Activated effector memory CD4-positive, alpha-beta T cell treated with Interleukin-2 at 50 U/mL for 16 hours (primary cell): ENCODE measurements at regions not wholly inside any gene's neighbourhood (a gene's known extent, or its start where the extent isn't known, plus 50 kb on each side); places are given as distances from the start of the nearest gene placed in this dataset.
"Not testable (repeated sequence)": the region's sequence is repeated elsewhere in the genome, so short reads cannot be mapped to it uniquely, and the experiment has no call there.

Experiments used
- DNase-seq: peaks from one replicate; pipeline ENCODE4 v3.0.0-alpha.2; 2020

DNA sequence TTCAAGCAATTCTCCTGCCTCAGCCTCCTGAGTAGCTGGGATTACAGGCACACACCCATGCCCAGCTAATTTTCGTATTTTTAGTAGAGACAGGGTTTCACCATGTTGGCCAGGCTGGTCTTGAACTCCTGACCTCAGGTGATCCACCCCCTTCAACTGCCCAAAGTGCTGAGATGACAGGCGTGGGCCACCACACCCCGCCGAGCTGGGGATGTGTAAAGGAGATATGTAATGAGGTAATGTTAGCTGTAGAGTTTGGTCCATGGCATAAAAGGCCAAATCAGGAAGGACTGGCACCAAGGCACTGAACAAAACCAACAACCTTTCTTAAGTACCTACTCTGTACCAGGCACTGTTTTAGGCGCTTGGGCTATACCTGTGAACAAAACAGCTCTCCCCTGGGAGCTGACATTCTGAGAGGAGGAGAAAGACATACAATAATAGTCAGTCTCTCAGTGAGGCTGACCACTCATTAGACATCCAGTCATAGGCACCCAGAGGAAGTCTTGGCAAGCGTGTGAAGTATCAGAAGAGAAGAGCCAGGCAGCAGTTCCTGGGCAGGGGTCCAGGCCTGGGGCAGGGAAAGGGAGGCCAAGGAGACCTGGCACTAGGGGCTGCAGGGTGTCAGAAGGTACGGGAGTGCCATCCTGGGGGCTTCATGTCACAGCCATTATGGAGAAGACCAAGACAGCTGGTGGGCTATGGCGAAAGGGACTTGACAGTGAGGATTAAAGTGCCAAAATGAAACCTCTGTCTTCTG is 164.8 kb upstream of the DTNBP1 start:
- no peak for DNase-seq

DNA sequence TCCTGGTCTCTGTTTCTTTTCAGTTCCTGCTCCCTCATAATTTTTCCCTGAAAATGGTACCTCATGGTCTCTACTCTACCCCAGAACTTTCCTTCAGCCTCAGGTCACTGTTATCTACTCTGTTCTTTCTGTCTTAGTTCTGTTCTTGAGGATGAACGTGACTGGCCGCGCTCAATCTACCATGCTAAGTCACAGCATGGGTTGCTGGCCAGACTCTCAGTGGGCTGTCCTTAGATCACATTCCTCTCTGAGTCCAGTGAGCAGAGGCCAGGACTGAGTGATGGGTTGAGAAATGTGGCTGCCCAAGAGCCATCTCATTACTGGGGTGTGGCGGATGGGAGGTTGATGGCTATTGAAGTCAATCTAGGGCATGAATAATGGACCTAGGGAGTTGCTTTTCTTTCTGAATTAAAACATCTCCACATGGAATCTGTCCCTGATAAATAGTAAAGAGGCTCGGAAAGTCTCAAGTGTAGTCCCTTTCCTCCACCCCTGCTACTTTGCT is 164.0 kb upstream of the DTNBP1 start:
- no peak for DNase-seq

DNA sequence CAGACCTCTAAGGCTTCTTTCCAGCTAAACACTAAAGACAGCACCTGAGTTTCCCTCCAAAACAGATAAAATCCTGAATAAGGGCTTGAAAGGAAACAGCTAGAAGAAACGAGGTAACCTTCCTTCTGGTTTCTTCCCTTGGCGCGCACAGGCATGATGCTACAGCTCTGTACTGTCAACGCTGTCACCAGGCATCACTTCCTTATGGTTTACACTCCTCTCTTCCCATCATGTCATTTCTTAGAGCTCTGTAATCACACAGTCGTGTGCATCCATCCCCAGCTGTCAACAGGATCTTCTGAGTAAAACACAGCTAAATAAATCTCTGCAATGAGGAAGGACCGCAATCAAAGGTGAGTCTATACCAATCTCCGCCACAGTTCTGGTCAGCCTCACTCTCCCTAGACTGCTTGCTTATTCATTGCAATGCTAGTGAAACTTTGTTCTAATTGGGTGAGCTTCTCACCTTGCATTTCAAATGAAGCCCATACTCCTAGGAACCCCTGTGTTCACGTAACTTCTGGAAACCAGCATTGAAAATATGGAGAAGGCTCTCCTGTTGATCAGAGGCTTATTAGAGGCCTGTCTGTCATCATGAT is 162.6 kb upstream of the DTNBP1 start:
- DNase-seq = no peak

DNA sequence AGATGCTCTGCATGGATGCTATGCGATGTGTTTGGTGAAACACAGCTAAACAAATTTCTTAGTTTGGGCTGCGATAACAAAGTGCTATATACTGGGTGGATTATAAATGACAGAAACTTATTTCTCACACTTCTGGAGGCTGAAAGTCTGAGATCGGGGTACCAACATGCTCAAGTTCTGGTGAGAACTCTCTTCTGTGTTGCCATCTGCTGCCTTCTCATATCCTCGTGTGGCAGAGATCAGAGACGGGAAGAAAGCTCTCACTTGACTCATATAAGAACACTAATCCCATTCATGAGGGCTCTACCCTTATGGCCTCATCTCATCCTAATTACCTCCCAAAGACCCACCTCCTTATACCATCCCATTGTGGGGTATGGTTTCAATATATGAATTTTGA is 162.0 kb upstream of the DTNBP1 start:
- no peak for DNase-seq

DNA sequence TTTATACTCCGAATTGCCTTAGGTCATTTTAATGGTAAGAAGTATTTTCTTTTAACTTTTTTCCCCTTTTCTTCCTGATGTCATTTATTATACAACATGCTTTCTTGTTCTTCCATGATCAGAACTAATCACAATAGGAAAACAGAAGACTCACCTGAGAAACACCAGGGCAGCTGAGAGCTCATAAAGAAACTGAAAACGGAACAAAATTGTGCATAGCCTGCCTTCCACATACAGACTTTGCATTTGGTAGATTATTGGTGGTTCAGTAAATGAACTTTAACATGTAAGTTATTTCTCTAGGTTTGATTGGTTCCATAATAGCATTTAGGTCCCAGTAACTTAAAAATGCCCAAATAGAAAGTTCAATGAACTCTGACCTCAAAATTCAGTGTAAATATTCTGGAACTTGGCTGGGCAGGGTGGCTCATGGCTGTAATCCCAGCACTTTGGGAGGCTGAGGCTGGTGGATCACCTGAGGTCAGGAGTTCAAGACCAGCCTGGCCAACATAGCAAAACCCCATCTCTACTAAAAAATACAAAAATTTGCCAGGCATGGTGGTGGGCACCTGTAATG is 161.1 kb upstream of the DTNBP1 start:
- DNase-seq = no peak

DNA sequence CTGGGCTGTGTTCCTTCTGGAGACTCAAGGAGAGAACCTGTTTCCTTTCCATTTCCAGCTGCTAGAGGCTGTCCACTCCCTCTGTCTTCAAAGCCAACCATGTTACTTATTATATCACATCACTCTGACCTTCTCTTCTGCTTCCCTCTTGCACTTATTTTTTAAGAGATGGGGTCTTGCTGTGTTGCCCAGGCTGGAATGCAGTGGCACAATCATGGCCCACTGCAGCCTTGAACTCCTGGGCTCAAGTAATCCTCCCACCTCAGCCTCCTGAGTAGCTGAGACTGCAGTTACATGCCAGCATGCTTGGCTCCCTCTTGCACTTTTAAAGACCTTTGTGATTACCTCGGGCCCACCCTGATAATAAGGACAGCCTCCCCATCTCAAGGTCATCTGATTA is 160.0 kb upstream of the DTNBP1 start:
- no peak for DNase-seq

DNA sequence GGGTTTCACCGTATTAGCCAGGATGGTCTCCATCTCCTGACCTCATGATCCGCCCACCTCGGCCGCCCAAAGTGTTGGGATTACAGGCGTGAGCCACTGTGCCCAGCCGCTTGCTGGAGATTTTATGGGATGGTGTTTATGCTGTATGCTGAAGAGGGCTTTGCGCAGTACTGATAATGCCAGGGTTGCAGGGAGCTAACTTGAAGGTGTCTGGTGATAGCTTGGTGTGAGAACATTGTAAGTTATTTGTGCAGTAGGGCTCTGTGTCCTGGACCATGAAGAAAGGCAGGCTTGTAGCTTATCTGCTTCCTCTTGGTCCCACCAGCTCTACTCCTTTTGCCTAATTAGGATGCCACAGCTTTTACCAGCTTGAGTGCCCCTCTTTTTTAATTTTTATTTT is 157.0 kb upstream of the DTNBP1 start:
- DNase-seq = no peak

DNA sequence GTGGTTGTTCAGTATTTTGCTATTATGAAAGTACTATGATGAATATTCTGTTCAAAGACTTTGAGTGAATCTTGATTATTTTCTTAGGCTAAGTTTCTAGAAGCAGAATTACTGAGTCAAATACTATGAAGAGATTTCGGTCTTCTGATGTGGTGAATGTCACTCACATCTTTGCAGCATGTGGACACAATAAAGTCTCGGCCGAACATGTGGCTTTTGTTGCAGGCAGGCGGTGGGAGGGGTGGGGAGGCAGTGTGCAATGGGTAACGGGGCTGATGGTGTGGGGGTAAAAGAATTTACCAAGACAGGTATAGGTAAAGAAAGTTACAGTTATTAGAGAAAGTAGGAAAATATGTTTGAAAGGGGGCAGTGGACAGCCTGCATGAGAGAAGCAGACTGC is 156.4 kb upstream of the DTNBP1 start:
- no peak for DNase-seq

DNA sequence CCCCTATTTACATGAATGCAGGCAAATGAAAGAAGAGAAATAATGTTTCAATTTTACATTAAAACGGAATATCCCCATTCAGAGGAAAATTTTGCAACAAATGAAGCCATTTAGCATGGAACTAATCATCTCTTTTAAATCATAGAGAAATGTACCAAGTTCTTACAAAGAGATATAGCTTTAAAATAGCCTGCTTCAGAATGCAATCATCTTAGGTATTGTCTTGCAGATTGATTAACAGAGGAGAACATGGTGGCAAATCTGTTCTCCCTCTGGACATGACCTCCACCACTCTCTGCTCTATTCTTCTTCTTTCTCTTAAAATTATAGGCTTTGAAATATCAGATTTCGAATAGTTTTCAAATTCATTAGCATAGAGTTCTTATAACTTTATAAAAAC is 155.7 kb upstream of the DTNBP1 start:
- DNase-seq = no peak

DNA sequence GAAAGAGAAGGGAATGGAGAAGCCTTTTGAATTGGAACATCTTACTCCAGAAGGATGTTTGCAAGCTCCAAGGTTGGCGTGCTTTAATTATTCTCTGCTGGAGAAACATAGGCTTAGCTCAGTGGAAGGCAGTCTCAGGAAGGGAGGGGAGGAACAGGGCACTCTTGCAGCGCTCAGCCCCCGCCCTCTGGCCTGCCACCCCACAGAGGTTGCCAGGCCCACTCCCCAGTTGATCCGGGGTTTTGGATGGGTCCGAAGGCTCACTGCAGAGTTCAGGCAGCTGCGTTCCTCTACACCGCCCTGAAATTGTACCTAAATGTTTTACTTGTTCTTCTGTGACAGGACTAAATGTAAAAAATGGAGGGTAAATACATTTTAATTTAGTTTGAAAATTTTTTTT is 155.2 kb upstream of the DTNBP1 start:
- no peak for DNase-seq

DNA sequence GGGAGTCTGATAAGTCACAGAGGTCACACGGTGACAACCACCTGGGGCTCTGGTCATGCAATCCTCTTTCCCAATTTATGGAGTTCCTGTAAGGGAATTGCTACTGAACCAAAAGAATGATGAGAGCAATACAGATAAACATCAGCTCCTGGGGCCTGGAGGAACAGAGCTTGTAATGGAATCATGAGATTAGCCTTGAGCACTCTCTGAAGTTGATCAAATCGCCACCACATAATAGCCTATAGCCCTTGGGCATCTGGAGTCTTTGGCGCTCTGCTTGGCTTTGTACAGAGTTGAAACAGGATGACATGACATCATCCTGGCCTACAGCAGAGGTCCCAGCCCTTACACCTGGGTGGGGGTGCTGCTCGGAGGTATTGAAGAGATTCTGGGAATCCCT is 154.3 kb upstream of the DTNBP1 start:
- DNase-seq = no peak

DNA sequence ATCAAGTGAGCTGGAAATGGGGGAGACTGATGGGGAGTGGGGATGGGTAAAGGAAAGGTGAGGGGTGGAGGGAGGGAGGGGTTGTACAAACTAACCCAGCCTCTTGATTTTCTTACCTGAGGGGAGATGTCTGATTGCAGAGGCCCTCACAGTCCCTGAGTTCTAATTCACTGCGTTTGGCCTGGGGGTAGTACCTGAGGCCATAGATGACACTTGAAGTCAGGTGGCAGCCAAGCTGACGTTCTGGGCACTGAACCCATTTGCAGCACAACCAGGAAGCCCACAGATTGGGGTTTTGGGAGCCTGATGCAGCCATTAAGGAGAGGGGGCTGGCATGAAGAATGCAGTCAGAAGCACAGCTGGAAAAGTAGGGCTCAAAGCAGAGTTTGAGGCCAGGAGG is 153.8 kb upstream of the DTNBP1 start:
- DNase-seq = no peak

DNA sequence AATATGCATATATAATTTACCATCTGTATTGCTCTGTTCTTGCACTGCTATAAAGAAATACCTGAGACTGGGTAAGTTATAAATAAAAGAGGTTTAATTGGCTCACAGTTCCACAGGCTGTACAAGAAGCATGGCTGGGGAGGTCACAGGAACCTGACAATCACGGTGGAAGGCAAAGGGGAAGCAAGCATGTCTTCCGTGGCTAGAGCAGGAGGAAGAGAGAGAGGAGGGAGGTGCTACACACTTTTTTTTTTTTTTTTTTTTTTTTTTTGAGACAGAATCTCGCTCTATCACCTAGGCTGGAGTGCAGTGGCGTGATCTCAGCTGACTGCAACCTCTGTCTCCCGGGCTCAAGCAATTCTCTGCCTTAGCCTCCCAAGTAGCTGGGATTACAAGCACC is 150.9 kb upstream of the DTNBP1 start:
- not testable (repeated sequence) for DNase-seq

DNA sequence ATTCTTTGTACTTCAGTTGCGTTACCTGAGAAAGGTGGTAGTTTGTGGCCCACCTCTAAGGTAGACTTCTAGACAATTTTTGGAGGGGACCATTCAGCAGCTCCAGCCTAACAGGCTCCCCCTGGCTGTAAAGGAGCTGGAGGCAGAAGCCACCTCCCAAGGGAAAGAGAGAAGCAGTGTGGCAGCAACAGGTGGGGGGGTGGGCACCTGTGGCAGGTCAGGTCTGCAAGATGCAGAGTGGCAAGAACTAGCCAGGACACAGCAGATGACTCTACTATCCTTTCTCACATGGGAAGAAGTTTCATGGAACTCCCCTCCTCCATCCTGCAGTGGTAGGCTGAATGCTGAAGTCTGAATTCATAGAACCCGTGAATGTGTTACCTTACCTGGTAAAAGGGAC is 148.3 kb upstream of the DTNBP1 start:
- no peak for DNase-seq

DNA sequence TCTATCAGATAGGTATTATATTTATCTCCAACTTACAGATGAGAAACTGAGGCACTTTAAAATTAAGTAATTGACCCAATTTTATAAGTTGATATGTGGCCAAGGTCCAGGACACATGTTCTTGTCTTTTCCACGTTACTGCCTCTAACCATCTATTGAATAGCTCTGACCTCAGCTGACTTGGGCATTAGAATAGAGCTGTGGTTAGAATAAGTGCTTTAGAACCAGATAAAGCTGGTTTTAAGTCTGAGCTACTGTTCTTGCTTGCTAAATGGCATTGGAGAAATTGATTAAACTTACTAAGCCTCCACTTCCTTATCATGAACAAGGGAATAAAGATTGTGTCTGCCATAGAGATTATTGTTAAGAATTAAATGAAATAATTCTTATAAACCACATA is 147.8 kb upstream of the DTNBP1 start:
- DNase-seq = no peak

DNA sequence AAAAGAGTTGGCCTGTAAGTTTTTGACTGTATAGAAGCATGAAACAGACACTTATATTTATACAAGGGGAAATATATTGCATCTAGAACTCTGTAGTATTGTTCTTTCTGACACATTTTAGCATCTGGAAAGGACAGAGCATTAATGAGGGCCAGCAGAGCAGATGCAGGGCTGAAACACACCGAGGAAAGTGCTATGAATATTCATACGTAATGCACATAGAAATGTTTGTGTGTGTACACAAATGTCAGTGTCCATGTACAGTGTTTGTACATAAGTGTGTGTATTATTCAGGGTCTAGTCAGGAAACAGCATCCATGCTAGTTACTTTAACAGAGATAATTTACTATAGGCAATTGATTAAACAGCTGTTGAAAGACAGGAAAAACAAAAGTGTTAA is 146.5 kb upstream of the DTNBP1 start:
- DNase-seq = no peak

DNA sequence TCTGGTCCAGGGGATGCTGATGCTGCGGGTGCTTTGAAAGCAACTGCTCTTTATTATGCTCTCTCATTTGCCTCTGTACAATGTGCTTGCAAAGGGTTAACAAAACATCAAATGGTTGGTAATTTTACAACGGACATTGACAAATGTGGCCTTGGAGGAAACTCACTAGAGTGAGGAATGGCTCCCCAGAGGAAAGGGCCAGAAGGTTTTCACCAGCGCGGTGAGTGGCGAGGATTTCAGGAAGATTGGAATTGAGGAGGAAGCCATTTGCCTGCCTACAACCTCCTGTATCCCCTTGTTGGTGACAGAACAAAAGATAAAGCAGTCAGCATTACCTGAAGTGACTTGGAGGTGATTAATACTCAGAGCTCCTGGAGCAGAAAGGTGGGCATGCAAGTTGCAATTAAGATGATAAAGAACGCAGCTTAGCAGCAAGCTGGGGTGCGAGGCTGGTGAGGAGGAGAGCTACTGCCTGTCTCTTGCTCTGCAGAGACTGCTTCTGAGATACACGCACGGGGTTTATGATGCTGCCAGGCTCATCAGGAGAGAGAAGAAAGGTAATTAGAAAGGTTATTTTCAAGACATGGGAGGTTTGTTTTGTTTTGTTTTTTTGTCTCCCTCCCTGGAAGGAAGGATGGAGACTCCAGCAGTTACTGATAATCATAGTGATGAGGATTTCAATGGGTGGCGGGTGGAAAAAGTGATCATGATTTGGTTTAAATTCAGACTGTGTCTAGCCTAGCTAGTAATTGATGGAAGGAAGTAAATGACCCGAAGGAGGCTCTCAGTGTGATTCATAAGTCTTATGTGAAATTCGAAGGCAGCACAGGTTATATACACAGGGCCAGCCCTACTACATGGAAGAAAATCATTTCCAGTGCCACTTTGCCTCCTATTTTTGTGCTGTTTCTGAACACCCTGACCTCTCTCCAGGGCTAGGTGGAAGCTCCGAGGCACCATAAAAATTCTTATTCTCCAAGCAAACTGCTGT is 141.6 kb upstream of the DTNBP1 start:
- DNase-seq = no peak

DNA sequence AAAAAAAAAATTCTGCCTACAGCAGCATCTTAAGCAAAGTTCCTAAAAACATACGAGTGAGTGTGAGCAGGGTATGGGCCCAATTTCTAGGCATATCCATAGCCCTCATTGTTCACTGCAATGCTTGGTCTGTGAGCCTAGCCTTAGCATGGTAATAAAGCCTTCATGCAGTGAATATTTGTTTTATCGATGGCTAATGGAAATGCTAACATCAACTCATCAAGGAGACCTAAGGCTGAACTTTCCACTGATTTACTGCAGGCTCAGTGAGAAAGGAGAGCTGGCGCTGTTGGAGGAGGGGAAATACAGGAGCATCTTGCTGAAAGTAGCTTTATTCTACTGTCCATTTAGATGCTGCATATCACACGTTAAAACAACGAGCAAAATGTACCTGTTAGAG is 139.6 kb upstream of the DTNBP1 start:
- DNase-seq = no peak

DNA sequence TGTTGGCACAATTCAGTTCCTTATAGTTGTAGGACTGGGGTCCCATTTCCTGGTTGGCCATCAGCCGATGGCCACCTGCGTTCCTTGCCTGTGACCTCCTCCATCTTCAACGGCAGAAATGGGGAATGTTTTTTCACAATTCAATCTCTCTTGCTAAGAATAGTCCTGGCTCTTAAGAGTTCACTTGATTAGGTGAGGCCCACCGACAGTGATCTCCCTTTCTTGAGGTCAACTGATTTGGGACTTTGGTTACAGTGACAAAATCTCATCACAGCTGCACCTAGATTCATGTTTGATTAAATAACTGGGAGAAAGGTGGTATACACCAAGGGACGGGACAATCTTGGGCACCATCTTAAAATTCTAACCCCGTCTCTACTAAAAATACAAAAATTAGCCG is 139.1 kb upstream of the DTNBP1 start:
- no peak for DNase-seq

DNA sequence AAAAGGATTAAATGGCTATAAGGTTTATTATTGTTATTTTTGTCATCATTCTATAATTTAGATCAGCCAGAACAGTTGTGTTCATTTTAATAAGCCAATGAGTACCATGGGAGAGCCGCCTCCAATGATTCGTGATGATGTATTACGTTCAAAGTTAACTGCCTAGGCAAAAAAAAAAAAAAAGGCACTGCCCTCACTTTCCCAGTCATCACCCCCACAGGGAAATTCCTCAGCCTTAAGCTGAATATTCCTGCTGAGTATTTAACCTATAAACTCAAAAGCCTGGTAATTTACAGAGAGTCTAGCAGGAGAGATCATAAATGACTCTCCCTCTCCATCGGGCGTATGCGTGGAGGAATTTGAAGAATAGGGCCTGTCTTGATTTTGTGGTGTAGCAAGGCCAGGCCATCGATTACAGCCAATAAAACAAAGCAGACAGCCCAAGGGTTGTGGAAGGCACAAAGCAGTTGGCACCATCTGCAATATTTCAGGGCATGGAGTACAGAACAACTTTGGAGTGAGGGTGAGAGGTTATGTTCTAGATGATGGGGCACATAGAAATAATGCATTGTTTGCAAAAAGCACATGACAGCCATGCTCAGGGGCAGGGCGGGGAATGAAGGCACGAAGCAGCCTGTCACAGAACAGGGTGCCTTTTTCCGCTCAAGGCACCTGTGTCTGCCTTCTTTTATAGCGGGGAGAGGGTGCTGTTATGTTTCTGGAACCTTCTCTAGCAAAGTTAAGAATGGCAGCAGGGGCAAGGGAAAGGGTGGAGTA is 138.2 kb upstream of the DTNBP1 start:
- DNase-seq = no peak

DNA sequence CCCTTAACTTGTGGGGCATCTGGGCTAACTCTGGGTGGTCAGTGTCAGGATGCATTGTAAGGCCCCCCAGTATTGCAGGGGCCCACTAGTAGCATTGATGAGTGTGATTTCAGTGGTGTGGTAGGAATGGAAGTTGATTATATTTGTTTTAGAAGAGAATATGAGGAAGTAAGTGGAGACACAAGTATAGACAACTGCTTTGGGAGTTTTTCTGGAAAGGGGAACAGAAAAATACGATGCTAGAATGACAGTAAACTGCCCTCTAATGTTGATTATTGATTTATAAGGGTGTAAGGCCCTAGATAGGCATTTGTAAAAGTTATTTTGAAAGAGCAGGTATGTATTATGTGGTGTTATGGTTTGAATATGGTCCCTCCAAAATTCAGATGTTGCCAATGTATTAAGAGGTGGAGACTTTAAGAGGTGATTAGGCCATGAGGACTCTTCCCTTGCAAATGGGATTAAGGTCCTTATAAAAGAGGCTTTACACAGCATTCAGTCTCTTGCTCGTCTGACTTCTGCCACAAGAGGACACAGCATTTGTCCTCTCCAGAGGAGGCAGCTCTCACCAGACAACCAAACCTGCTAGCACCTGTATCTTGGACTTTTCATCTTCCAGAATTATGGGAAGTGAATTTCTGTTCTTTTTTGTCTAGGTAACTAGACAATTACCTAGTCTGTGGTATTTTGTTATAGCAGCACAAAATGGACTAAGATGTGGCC is 135.9 kb upstream of the DTNBP1 start:
- DNase-seq = no peak

DNA sequence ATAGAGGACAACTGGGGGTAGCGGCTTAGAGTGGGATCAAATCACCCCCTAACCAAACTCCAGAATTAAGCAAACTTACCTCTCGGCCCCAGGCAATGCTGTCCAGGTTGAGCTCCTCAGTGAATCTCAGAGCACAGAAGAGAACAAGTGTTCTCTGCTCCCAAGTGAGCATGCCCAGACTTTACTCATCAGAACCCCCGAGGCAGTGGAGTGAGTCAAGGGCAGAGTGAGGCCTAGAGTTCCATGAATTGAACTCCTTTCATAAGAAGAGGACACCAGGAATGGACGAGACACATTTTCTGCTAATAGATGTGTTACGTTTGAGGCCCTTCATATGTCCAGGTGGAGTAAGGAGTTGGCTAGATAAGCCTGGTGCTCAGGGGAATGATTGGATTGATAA is 134.0 kb upstream of the DTNBP1 start:
- no peak for DNase-seq
